ENCODE measurements at regions not wholly inside any gene's neighbourhood (a gene's known extent, or its start where the extent isn't known, plus 50 kb on each side); places are given as distances from the start of the nearest gene placed in this dataset.

- TF ChIP-seq ARNTL (CRISPR knock-in tag; IDR thresholded peaks at IDR 0.05; ENCODE audit: borderline replicate concordance, low read depth) (no peak), CSRNP3 (CRISPR knock-in tag; IDR thresholded peaks at IDR 0.05) (no peak), PATZ1 (CRISPR knock-in tag; IDR thresholded peaks at IDR 0.05; ENCODE audit: borderline replicate concordance) (no peak), ZFP3 (CRISPR knock-in tag; IDR thresholded peaks at IDR 0.05) (no peak), RARB (CRISPR knock-in tag; IDR thresholded peaks at IDR 0.05) (no peak), ZC3H10 (CRISPR knock-in tag; IDR thresholded peaks at IDR 0.05) (no peak), OSR1 (CRISPR knock-in tag; IDR thresholded peaks at IDR 0.05) (no peak), GLIS3 (CRISPR knock-in tag; IDR thresholded peaks at IDR 0.05) (no peak), ZFP30 (CRISPR knock-in tag; IDR thresholded peaks at IDR 0.05) (no peak), TOX (CRISPR knock-in tag; IDR thresholded peaks at IDR 0.05; ENCODE audit: borderline replicate concordance) (no peak), TSHZ2 (CRISPR knock-in tag; IDR thresholded peaks at IDR 0.05) (no peak), ZNF8 (CRISPR knock-in tag; IDR thresholded peaks at IDR 0.05) (no peak), POU6F1 (CRISPR knock-in tag; IDR thresholded peaks at IDR 0.05; ENCODE audit: borderline replicate concordance, low read depth) (no peak), ZNF70 (CRISPR knock-in tag; IDR thresholded peaks at IDR 0.05) (no peak), CSDC2 (CRISPR knock-in tag; IDR thresholded peaks at IDR 0.05) (no peak), ISL1 (CRISPR knock-in tag; IDR thresholded peaks at IDR 0.05) (no peak), ZNF565 (CRISPR knock-in tag; conservative IDR thresholded peaks at IDR 0.05; ENCODE audit: low read depth) (no peak), PPARA (CRISPR knock-in tag; IDR thresholded peaks at IDR 0.05; ENCODE audit: borderline replicate concordance) (no peak), TCF4 (CRISPR knock-in tag; IDR thresholded peaks at IDR 0.05; ENCODE audit: borderline replicate concordance) (no peak), CREB5 (CRISPR knock-in tag; IDR thresholded peaks at IDR 0.05; ENCODE audit: low read depth) (no peak)
- no peak for ATAC-seq
These were observed 75.8 kb upstream of the SLC1A4 start for GRCh38 chr2:64913357-64913869.

- no peak for TF ChIP-seq CREB5 (CRISPR knock-in tag; IDR thresholded peaks at IDR 0.05; ENCODE audit: low read depth)
- no peak for ATAC-seq
These were observed 75.0 kb upstream of the SLC1A4 start for GRCh38 chr2:64914247-64914646.

All from SK-N-SH treated with all-trans-retinoic acid at 6 μM for 48 hours (cell line).